IMR-90 (cell line): ENCODE measurements at regions not wholly inside any gene's neighbourhood (a gene's known extent, or its start where the extent isn't known, plus 50 kb on each side); places are given as distances from the start of the nearest gene placed in this dataset.

Experiments
- ATAC-seq: fragments of 200-7000 bp; cut with Tn5 transposase; 2 replicates; pipeline ENCODE4 v1.9.1; 2020; ENCODE audit warnings: low read depth, mild to moderate bottlenecking, moderate library complexity
- BruUV-seq: library from RNA; stranded (reverse); fragments of 400-500 nt; replicated peaks from 2 replicates; lab custom pipeline; 2021; lab: Mats Ljungman, UMichigan
- CTCF ChIA-PET: fragments of 300-600 bp; formaldehyde crosslinking; extraction: SDS; loops from one replicate; lab custom pipeline; 2021; ENCODE audit warnings: antibody characterized with exemption; lab: Yijun Ruan, JAX
- POLR2A ChIA-PET: fragments of 300-600 bp; sonication (Branson Sonifier 250); formaldehyde crosslinking; loops from one replicate; lab custom pipeline; 2022; ENCODE audit warnings: antibody characterized with exemption; ENCODE audit not compliant: unreplicated experiment; lab: Charles Lee
- DNase-seq: peaks from one replicate; pipeline ENCODE4 v3.0.0; 2013
- H2AFZ ChIP-seq: replicated peaks from 2 replicates; pipeline ENCODE3; 2013; ENCODE audit warnings: low read length, mild to moderate bottlenecking; ENCODE audit not compliant: poor library complexity
- H2AK5ac ChIP-seq: 2 replicates; pipeline ENCODE4 v1.6.1; 2013; ENCODE audit warnings: low read depth, low read length, inconsistent platforms
- H2AK9ac ChIP-seq: replicated peaks from 2 replicates; pipeline ENCODE3; 2013; ENCODE audit warnings: mild to moderate bottlenecking, low read depth, low read length, moderate library complexity; ENCODE audit not compliant: poor library complexity
- H2BK120ac ChIP-seq: 2 replicates; pipeline ENCODE4 v1.6.1; 2013; ENCODE audit warnings: low read depth, low read length, inconsistent platforms
- H2BK15ac ChIP-seq: 3 replicates; pipeline ENCODE4 v1.6.1; 2013; ENCODE audit warnings: low read depth, low read length, inconsistent platforms
- H2BK20ac ChIP-seq: 2 replicates; pipeline ENCODE4 v1.6.1; 2013; ENCODE audit warnings: low read depth, mild to moderate bottlenecking, inconsistent platforms, low read length, moderate library complexity
- H2BK5ac ChIP-seq: 2 replicates; pipeline ENCODE4 v1.6.1; 2013; ENCODE audit warnings: mild to moderate bottlenecking, low read depth, low read length, inconsistent platforms; ENCODE audit not compliant: poor library complexity, severe bottlenecking
- H3K14ac ChIP-seq: replicated peaks from 2 replicates; pipeline ENCODE4 v1.6.1; 2013; ENCODE audit warnings: low read depth, low read length, inconsistent platforms
- H3K18ac ChIP-seq: 2 replicates; pipeline ENCODE4 v1.6.1; 2013; ENCODE audit warnings: low read depth, low read length, control low read depth
- H3K23ac ChIP-seq: 2 replicates; pipeline ENCODE4 v1.6.1; 2013; ENCODE audit warnings: low read depth, low read length, inconsistent platforms
- H3K27ac ChIP-seq: 2 replicates; pipeline ENCODE4 v1.5.1; 2013; ENCODE audit warnings: mild to moderate bottlenecking, control low read depth, low read length; ENCODE audit not compliant: insufficient read depth
- H3K27me3 ChIP-seq: 2 replicates; pipeline ENCODE4 v1.6.1; 2013; ENCODE audit warnings: low read length; ENCODE audit not compliant: control insufficient read depth, insufficient read depth
- H3K36me3 ChIP-seq: 2 replicates; pipeline ENCODE4 v1.6.1; 2013; ENCODE audit warnings: low read length, mixed read lengths; ENCODE audit not compliant: control insufficient read depth, insufficient read depth
- H3K4ac ChIP-seq: 2 replicates; pipeline ENCODE4 v1.6.1; 2013; ENCODE audit warnings: low read depth, low read length, inconsistent platforms
- H3K4me1 ChIP-seq: 2 replicates; pipeline ENCODE4 v1.6.1; 2013; ENCODE audit warnings: low read length, mixed read lengths; ENCODE audit not compliant: control insufficient read depth, insufficient read depth
- H3K4me2 ChIP-seq: 2 replicates; pipeline ENCODE4 v1.6.1; 2013; ENCODE audit warnings: low read depth, mild to moderate bottlenecking, control low read depth, low read length, moderate library complexity
- H3K4me3 ChIP-seq: 2 replicates; pipeline ENCODE4 v1.5.1; 2013; ENCODE audit warnings: low read depth, mild to moderate bottlenecking, control low read depth, low read length, moderate library complexity; ENCODE audit not compliant: insufficient read depth
- H3K56ac ChIP-seq: 2 replicates; pipeline ENCODE4 v1.6.1; 2013; ENCODE audit warnings: low read length, inconsistent platforms; ENCODE audit not compliant: insufficient read depth; ENCODE audit errors: extremely low read depth
- H3K79me1 ChIP-seq, 2 experiments: 2 replicates each; pipeline ENCODE4 v1.6.1; 2013; ENCODE audit warnings: low read length in 2 of 2, inconsistent platforms in 1 of 2, low read depth in 1 of 2
- H3K9ac ChIP-seq: 2 replicates; pipeline ENCODE4 v1.6.1; 2013; ENCODE audit warnings: low read depth, low read length, control low read depth
- H3K9me1 ChIP-seq: 2 replicates; pipeline ENCODE4 v1.6.1; 2013; ENCODE audit warnings: low read length, inconsistent platforms; ENCODE audit not compliant: insufficient read depth
- H3K9me3 ChIP-seq: 2 replicates; pipeline ENCODE4 v1.6.1; 2013; ENCODE audit warnings: low read length; ENCODE audit not compliant: control insufficient read depth, insufficient read depth
- H4K20me1 ChIP-seq: 2 replicates; pipeline ENCODE4 v1.6.1; 2013; ENCODE audit warnings: low read length, inconsistent platforms; ENCODE audit not compliant: insufficient read depth
- H4K5ac ChIP-seq: 2 replicates; pipeline ENCODE4 v1.6.1; 2013; ENCODE audit warnings: mild to moderate bottlenecking, low read depth, low read length, control low read depth
- H4K8ac ChIP-seq, 2 experiments: 2 replicates each; pipeline ENCODE4 v1.6.1; 2013; ENCODE audit warnings: low read depth in 2 of 2, low read length in 2 of 2, control low read depth in 1 of 2, inconsistent platforms in 1 of 2
- H4K91ac ChIP-seq: 2 replicates; pipeline ENCODE4 v1.6.1; 2013; ENCODE audit warnings: low read depth, low read length, inconsistent platforms; ENCODE audit not compliant: insufficient read depth
- CEBPB ChIP-seq: IDR thresholded peaks from 2 replicates; pipeline ENCODE4 v1.6.1; 2012; ENCODE audit warnings: low read depth, low read length, improper control_type of control experiment
- FOS ChIP-seq: fragments of 150-350 bp; IDR thresholded peaks from 2 replicates; pipeline ENCODE4 v1.6.1; 2016; ENCODE audit warnings: low read depth, low read length
- MAZ ChIP-seq: IDR thresholded peaks from 2 replicates; pipeline ENCODE4 v1.6.1; 2012; ENCODE audit warnings: low read depth, mild to moderate bottlenecking, low read length, improper control_type of control experiment, moderate library complexity, borderline replicate concordance
- NFE2L2 ChIP-seq: fragments of 150-350 bp; IDR thresholded peaks from 2 replicates; pipeline ENCODE4 v1.6.1; 2016; ENCODE audit warnings: low read depth, mild to moderate bottlenecking, low read length
- RAD21 ChIP-seq: IDR thresholded peaks from 2 replicates; pipeline ENCODE4 v1.6.1; 2012; ENCODE audit warnings: low read length, improper control_type of control experiment
- RCOR1 ChIP-seq: IDR thresholded peaks from 2 replicates; pipeline ENCODE4 v1.6.1; 2012; ENCODE audit warnings: mild to moderate bottlenecking, low read length, improper control_type of control experiment; ENCODE audit not compliant: insufficient replicate concordance
- WGBS, 2 experiments: methylation state at CpG; one replicate each; pipeline versions ENCODE4 v1.1.5 to v1.1.7; 2013; ENCODE audit warnings: missing lambda C conversion rate in 2 of 2; ENCODE audit not compliant: insufficient read length in 1 of 2; ENCODE audit errors: extremely low coverage in 2 of 2; 5-methylcytosine and 5-hydroxymethylcytosine counted together
- dilution Hi-C: fragments of 300-500 bp; cut with HindIII; formaldehyde crosslinking; loops from one replicate; pipeline ENCODE4 v1.14.3; 2018; ENCODE audit warnings: low sequenced_read_pairs; ENCODE audit not compliant: unreplicated experiment
- in situ Hi-C: fragments of 300-500 bp; cut with MboI; formaldehyde crosslinking; loops from 3 replicates; pipeline ENCODE4 v1.14.3; 2019; ENCODE audit warnings: low sequenced_read_pairs, inconsistent platforms, mixed read lengths
- intact Hi-C: fragments of 100-400 bp; cut with micrococcal nuclease; formaldehyde crosslinking; loops from 2 replicates; pipeline ENCODE4 v1.10.0; 2022
- TF ChIP-seq, protein P1 (sequence below): fragments of 150-350 bp; IDR thresholded peaks from 2 replicates; pipeline ENCODE4 v1.6.1; 2017; ENCODE audit warnings: mild to moderate bottlenecking, antibody characterized with exemption, low read length, low read depth

DNA sequence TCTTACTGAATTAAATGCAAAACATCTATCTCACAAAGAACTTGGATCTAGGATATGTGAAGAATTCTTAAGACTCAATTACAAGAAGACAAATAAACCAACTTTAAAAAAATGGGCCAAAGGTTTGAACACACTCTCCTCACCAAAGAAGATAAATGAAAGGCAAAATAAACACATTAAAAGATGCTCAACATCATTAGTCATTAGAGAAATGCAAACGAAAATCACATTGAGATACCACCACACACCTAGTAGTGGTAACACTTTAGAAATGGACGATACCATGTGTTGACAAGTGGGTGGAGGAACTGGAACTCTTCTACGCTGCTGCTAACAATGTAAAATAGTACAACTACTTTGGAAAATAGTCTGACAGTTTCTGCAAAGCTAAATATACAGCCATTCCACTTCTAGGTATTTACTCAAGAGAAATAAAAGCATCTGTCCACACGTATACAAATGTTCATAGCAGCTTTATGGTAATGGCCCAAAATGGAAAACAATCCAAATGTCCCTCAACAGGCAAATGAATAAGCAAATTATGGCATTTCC, 194.3 kb downstream of the RHOU start:
- Histone ChIP-seq H2BK15ac (no peak overlapping the region), H3K9me3 (no peaks in the 10 kb centered on the region; the same call in 1 of the 2 replicates), H3K23ac (no peak overlapping the region), H3K14ac (no peak overlapping the region), H2AK5ac (no peak overlapping the region), H3K9ac (no peak overlapping the region), H3K56ac (no peak overlapping the region), H3K9me1 (no peaks in the 10 kb centered on the region), H3K36me3 (no peaks in the 10 kb centered on the region), H3K4me2 (no peak overlapping the region), H4K91ac (no peak overlapping the region), H3K4ac (no peak overlapping the region), H2BK5ac (no peak overlapping the region), H3K18ac (no peak overlapping the region), H3K27ac (no peak overlapping the region), H3K4me1 (peaks cover 7% of the 10 kb centered on the region; the same call in 1 of the 2 replicates), H4K8ac (no peak overlapping the region), H2AK9ac (no peak overlapping the region), H3K27me3 (peaks cover 13% of the 10 kb centered on the region; the same call in 1 of the 2 replicates), H4K5ac (no peak overlapping the region), H4K20me1 (no peaks in the 10 kb centered on the region), H2BK20ac (no peak overlapping the region), H2AFZ (no peak overlapping the region), H3K4me3 (no peak overlapping the region), H2BK120ac (no peak overlapping the region), H3K79me1 (no peaks in the 10 kb centered on the region)
- in situ Hi-C loops: no loop called here
- BruUV-seq: no TSS peak
- ATAC-seq (no peak), DNase-seq (no peak)
- TF ChIP-seq RCOR1 (no peak), FOS (no peak), MAZ (no peak), RAD21 (no peak), NFE2L2 (no peak), CEBPB (no peak)
- TF ChIP-seq, protein P1, sequence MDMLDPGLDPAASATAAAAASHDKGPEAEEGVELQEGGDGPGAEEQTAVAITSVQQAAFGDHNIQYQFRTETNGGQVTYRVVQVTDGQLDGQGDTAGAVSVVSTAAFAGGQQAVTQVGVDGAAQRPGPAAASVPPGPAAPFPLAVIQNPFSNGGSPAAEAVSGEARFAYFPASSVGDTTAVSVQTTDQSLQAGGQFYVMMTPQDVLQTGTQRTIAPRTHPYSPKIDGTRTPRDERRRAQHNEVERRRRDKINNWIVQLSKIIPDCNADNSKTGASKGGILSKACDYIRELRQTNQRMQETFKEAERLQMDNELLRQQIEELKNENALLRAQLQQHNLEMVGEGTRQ: no peak
- intact Hi-C loops: no loop called here
- dilution Hi-C loops: no loop called here
- ChIA-PET CTCF (no interaction called here), POLR2A (no interaction called here)
- WGBS, 2 experiments: no CpG with 5 or more reads among the region's 4 CpGs
